BE2C (cell line): ENCODE measurements at regions not wholly inside any gene's neighbourhood (a gene's known extent, or its start where the extent isn't known, plus 50 kb on each side); places are given as distances from the start of the nearest gene placed in this dataset.

Source experiments
- DNase-seq: peaks from one replicate; pipeline ENCODE4 v3.0.0-alpha.2; 2020
- H3K27me3 ChIP-seq: fragments of 250-450 bp; sonication (Bioruptor Pico); 2 replicates; pipeline ENCODE4 v1.5.1; 2020; ENCODE audit warnings: mild to moderate bottlenecking
- H3K36me3 ChIP-seq: fragments of 250-450 bp; sonication (Bioruptor Pico); 2 replicates; pipeline ENCODE4 v1.5.1; 2020; ENCODE audit warnings: mild to moderate bottlenecking
- H3K4me1 ChIP-seq: fragments of 250-450 bp; sonication (Bioruptor Pico); 2 replicates; pipeline ENCODE4 v1.5.1; 2020
- H3K4me3 ChIP-seq: 2 replicates; pipeline ENCODE4 v1.5.1; 2011; ENCODE audit warnings: low read depth, low read length
- H3K9me3 ChIP-seq: fragments of 250-450 bp; sonication (Bioruptor Pico); 2 replicates; pipeline ENCODE4 v1.5.1; 2020
- TF ChIP-seq, protein P1 (sequence below): IDR thresholded peaks from 2 replicates; pipeline ENCODE4 v1.5.1; 2012; ENCODE audit warnings: mild to moderate bottlenecking, low read depth, low read length

DNA sequence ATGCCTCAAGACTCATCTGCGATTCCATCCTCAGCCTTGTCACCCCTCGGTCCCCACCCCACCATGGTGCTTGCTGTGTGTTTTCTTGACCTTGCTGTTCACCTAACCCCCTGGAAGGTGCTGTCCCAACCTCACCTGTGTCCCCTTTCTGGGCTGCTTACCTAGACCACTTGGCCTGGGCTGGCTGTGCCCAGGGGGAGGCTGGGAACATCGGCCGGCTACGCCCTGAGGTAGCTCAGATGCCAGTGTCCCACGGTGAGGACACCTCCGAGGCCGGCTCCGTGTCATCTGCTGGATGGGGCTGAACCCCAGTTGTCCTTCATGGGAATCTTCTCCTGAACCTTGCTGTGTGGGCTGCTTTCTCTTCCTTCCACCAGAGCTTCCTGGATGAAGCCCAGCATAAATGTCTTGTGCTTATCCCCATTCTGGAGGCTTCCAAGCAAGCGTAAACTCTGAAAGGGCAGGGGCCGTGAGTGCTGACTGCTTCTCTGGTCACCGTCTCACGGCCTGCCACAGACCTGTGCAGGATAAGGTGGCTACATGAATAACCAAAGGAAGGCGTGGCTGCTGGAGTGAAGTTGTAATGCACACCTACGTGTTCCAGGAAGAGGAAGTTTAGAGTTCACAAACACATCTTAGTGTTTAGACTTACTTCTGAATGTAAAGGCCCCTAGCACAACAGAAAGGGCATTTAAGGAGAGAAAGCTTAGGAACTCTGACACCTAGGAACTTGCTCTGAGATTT lies 724.3 kb downstream of the TBC1D22A start:
- Histone ChIP-seq H3K27me3 (no peaks in the 10 kb centered on the region), H3K4me3 (no peak overlapping the region), H3K9me3 (no peaks in the 10 kb centered on the region), H3K36me3 (no peaks in the 10 kb centered on the region), H3K4me1 (no peaks in the 10 kb centered on the region)
- TF ChIP-seq, protein P1, sequence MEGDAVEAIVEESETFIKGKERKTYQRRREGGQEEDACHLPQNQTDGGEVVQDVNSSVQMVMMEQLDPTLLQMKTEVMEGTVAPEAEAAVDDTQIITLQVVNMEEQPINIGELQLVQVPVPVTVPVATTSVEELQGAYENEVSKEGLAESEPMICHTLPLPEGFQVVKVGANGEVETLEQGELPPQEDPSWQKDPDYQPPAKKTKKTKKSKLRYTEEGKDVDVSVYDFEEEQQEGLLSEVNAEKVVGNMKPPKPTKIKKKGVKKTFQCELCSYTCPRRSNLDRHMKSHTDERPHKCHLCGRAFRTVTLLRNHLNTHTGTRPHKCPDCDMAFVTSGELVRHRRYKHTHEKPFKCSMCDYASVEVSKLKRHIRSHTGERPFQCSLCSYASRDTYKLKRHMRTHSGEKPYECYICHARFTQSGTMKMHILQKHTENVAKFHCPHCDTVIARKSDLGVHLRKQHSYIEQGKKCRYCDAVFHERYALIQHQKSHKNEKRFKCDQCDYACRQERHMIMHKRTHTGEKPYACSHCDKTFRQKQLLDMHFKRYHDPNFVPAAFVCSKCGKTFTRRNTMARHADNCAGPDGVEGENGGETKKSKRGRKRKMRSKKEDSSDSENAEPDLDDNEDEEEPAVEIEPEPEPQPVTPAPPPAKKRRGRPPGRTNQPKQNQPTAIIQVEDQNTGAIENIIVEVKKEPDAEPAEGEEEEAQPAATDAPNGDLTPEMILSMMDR = no peak
- no peak for DNase-seq

DNA sequence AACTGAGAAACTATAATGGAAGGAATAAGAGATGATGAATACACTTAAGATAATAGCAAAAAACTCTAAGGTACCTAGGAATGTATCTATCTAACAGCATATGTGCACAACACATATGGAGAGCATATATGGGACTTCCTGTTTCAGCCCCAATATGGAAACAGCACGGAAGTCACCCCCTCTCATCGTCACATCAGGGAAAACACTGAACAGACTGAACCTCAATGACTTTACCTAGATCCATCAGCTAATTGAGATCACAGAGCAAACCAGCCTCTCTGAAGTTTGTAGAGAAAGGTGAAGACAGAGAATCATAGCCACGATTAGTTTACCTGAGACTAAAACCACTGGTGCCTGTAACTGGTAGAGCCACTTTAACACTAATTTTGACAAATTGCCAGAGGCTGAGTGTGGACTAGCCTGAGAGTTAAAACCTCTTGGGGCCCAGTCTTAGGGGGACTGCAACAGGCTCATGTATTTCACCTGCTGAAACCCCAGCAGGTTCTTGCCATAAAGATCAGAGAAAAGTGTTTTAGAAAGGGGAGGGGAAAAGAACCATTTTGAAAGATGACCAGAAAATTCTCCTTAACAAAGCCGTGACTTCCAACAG lies 722.6 kb downstream of the TBC1D22A start:
- DNase-seq = no peak
- no peaks in the 10 kb centered on the region for H3K4me1 ChIP-seq
- TF ChIP-seq, protein P1 = no peak
- no peaks in the 10 kb centered on the region for H3K9me3 ChIP-seq
- no peak overlapping the region for H3K4me3 ChIP-seq
- no peaks in the 10 kb centered on the region for H3K27me3 ChIP-seq
- no peaks in the 10 kb centered on the region for H3K36me3 ChIP-seq

DNA sequence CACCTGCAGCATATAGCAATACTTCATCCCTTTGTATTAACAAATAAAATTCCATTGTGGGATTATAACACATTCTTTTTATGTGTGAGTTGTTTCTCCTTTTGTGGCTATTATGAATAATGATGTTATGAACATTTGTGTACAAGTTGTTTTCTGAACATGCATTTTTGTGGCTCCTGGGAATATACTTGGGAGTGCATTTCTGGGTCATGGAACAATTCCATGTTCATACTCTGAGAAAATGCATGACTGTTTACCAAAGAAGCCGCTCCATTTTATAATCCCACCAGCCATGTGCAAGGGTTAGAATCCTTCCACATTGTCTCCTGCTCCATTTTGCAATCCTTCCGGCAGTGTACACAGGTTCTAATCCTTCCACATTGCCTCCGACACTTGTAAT lies 713.8 kb downstream of the TBC1D22A start:
- no peak for DNase-seq
- TF ChIP-seq, protein P1 = no peak
- Histone ChIP-seq H3K4me1 (no peaks in the 10 kb centered on the region), H3K36me3 (no peaks in the 10 kb centered on the region), H3K4me3 (no peak overlapping the region), H3K9me3 (no peaks in the 10 kb centered on the region), H3K27me3 (no peaks in the 10 kb centered on the region)

DNA sequence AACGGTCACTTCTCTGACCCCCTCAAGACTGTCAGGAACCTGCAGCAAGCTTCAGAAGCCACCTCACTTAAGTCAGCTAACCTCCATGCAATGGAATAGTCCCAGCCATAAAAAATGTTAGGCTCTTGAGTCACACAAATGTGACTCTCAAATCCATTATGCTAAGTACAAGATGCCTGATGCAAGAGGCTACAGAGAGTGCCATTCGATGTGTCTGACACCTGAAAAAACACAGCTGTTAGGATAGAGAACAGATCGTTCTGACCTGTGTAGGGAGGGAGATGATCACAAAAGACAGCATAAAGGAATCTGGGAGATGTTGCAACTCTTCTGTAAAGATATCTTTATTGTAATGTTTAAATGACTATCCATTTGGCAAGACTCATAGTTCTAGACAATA lies 712.4 kb downstream of the TBC1D22A start:
- no peaks in the 10 kb centered on the region for H3K27me3 ChIP-seq
- H3K4me3 ChIP-seq = no peak overlapping the region
- TF ChIP-seq, protein P1 = no peak
- no peaks in the 10 kb centered on the region for H3K9me3 ChIP-seq
- DNase-seq = no peak
- no peaks in the 10 kb centered on the region for H3K4me1 ChIP-seq
- H3K36me3 ChIP-seq = no peaks in the 10 kb centered on the region

DNA sequence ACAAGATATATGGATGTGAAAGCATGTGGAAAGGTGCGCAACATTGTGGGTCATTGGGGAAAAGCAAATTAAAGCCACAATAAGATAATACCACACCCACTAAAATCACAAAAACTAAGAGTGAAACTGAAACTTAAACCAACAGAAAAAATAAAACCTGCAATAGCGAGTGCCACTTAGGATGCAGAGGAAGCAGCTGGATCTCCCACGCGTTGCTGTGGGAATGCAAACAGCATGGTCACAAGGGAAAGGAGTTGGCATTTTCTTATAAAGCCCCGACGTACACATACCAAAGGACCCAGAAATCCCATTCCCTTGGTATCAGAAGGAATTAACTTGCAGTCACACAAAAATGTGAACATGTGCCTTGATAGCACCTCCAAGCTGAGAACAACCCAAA lies 712.0 kb downstream of the TBC1D22A start:
- TF ChIP-seq, protein P1 = no peak
- DNase-seq = no peak
- Histone ChIP-seq H3K36me3 (no peaks in the 10 kb centered on the region), H3K4me1 (no peaks in the 10 kb centered on the region), H3K27me3 (no peaks in the 10 kb centered on the region), H3K9me3 (no peaks in the 10 kb centered on the region), H3K4me3 (no peak overlapping the region)

DNA sequence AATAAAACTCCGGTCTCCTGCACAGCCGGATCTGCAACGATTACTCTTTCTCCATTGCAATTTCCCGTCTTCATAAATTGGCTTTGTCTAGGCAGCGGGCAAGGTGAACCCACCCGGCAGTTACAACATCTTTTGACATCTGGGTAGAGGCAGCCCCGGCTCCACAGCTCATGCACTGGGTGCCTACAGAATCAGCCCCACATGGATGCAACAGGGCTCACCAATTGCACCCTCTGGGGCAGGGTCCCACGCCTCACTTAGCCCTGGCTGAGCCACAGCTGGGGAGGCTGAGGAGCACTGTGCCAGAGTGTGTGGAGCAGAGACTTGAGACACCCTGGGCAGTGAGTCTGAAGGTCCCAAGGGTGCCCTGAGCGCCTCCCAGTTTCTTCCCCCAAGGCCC lies 710.2 kb downstream of the TBC1D22A start:
- TF ChIP-seq, protein P1 = no peak
- no peaks in the 10 kb centered on the region for H3K4me1 ChIP-seq
- no peaks in the 10 kb centered on the region for H3K27me3 ChIP-seq
- H3K36me3 ChIP-seq = no peaks in the 10 kb centered on the region
- H3K4me3 ChIP-seq = no peak overlapping the region
- no peak for DNase-seq
- no peaks in the 10 kb centered on the region for H3K9me3 ChIP-seq
